GM23338 (cell line): ENCODE measurements at regions not wholly inside any gene's neighbourhood (a gene's known extent, or its start where the extent isn't known, plus 50 kb on each side); places are given as distances from the start of the nearest gene placed in this dataset.

Experiments
- ATAC-seq: fragments of 200-7000 bp; cut with Tn5 transposase; 3 replicates; pipeline ENCODE4 v1.9.1; 2020
- DNase-seq: peaks from one replicate; pipeline ENCODE4 v3.0.0-alpha.2; 2015; ENCODE audit warnings: low spot score
- H2AFZ ChIP-seq: fragments of 200-600 bp; sonication (generic); 2 replicates; pipeline ENCODE4 v1.8.0; 2016; ENCODE audit warnings: antibody characterized with exemption, mild to moderate bottlenecking, moderate library complexity
- H3F3A ChIP-seq: fragments of 200-600 bp; sonication (generic); replicated peaks from 2 replicates; pipeline ENCODE4 v1.8.0; 2017; ENCODE audit warnings: antibody characterized with exemption, mixed run types, low read depth
- H3K27ac ChIP-seq: fragments of 200-600 bp; sonication (generic); 2 replicates; pipeline ENCODE4 v1.6.1; 2016; ENCODE audit warnings: low read depth
- H3K27me3 ChIP-seq: fragments of 200-600 bp; sonication (generic); 2 replicates; pipeline ENCODE4 v1.8.0; 2016; ENCODE audit warnings: mild to moderate bottlenecking, mixed run types, moderate library complexity; ENCODE audit not compliant: insufficient read depth
- H3K36me3 ChIP-seq: fragments of 200-600 bp; sonication (generic); 2 replicates; pipeline ENCODE4 v1.8.0; 2016; ENCODE audit warnings: mild to moderate bottlenecking; ENCODE audit not compliant: insufficient read depth
- H3K4me1 ChIP-seq: fragments of 200-600 bp; sonication (generic); 2 replicates; pipeline ENCODE4 v1.8.0; 2016; ENCODE audit warnings: mild to moderate bottlenecking, moderate library complexity; ENCODE audit not compliant: insufficient read depth
- H3K4me2 ChIP-seq: fragments of 200-600 bp; sonication (generic); 2 replicates; pipeline ENCODE4 v1.7.1; 2017; ENCODE audit warnings: mixed run types
- H3K4me3 ChIP-seq: fragments of 200-600 bp; sonication (generic); 2 replicates; pipeline ENCODE4 v1.6.1; 2016; ENCODE audit warnings: mixed run types
- H3K79me2 ChIP-seq: fragments of 200-600 bp; sonication (generic); replicated peaks from 2 replicates; pipeline ENCODE4 v1.8.0; 2017; ENCODE audit warnings: mild to moderate bottlenecking; ENCODE audit not compliant: insufficient read depth
- H3K9me2 ChIP-seq: fragments of 200-600 bp; sonication (generic); 2 replicates; pipeline ENCODE4 v1.8.0; 2017; ENCODE audit not compliant: insufficient read depth
- H4K20me1 ChIP-seq: fragments of 200-600 bp; sonication (generic); replicated peaks from 2 replicates; pipeline ENCODE4 v1.8.0; 2017; ENCODE audit warnings: mild to moderate bottlenecking; ENCODE audit not compliant: insufficient read depth
- H3K27ac Mint-ChIP-seq: 2 replicates; pipeline ENCODE4 v1.8.0; 2020; ENCODE audit warnings: inconsistent platforms, mild to moderate bottlenecking, moderate library complexity, mixed read lengths
- H3K27me3 Mint-ChIP-seq: 3 replicates; pipeline ENCODE4 v1.8.0; 2022; ENCODE audit warnings: low read depth, mild to moderate bottlenecking, moderate library complexity, mixed read lengths, inconsistent platforms; ENCODE audit not compliant: insufficient read depth, poor library complexity
- H3K36me3 Mint-ChIP-seq: 3 replicates; pipeline ENCODE4 v1.8.0; 2021; ENCODE audit warnings: low read depth, mild to moderate bottlenecking, inconsistent platforms, moderate library complexity, mixed read lengths
- H3K4me1 Mint-ChIP-seq: 3 replicates; pipeline ENCODE4 v1.8.0; 2020; ENCODE audit warnings: mild to moderate bottlenecking, inconsistent platforms, mixed read lengths
- H3K4me3 Mint-ChIP-seq: 3 replicates; pipeline ENCODE4 v1.8.0; 2021; ENCODE audit warnings: moderate library complexity, mild to moderate bottlenecking, inconsistent platforms, mixed read lengths
- H3K9me3 Mint-ChIP-seq: 3 replicates; pipeline ENCODE4 v1.8.0; 2020; ENCODE audit warnings: moderate library complexity, mild to moderate bottlenecking, inconsistent platforms, mixed read lengths
- CREB1 ChIP-seq: fragments of 250-450 bp; sonication (Bioruptor Pico); IDR thresholded peaks from 2 replicates; pipeline ENCODE4 v1.5.0; 2020; ENCODE audit warnings: low read depth, mild to moderate bottlenecking, moderate library complexity
- EZH2 ChIP-seq: fragments of 200-600 bp; sonication (generic); IDR thresholded peaks from one replicate; pipeline ENCODE4 v1.8.0; 2017; ENCODE audit warnings: antibody characterized with exemption, mild to moderate bottlenecking, low read depth; ENCODE audit not compliant: unreplicated experiment
- EZH2phosphoT487 ChIP-seq: fragments of 200-600 bp; sonication (generic); IDR thresholded peaks from one replicate; pipeline ENCODE4 v1.8.1; 2018; ENCODE audit warnings: antibody characterized with exemption; ENCODE audit not compliant: unreplicated experiment
- JUNB ChIP-seq: IDR thresholded peaks from one replicate; pipeline ENCODE4 v1.6.1; 2016; ENCODE audit warnings: antibody characterized with exemption; ENCODE audit not compliant: unreplicated experiment
- NANOG ChIP-seq: IDR thresholded peaks from 2 replicates; pipeline ENCODE4 v1.6.1; 2016; ENCODE audit warnings: antibody characterized with exemption, borderline replicate concordance
- POLR2AphosphoS5 ChIP-seq: IDR thresholded peaks from 2 replicates; pipeline ENCODE4 v1.6.1; 2016; ENCODE audit warnings: antibody characterized with exemption, low read depth
- STAT1 ChIP-seq: IDR thresholded peaks from one replicate; pipeline ENCODE4 v1.6.1; 2016; ENCODE audit warnings: antibody characterized with exemption; ENCODE audit not compliant: unreplicated experiment
- ZNF114 ChIP-seq: fragments of 250-450 bp; sonication (Bioruptor Pico); IDR thresholded peaks from 2 replicates; pipeline ENCODE4 v1.5.0; 2020; ENCODE audit warnings: mild to moderate bottlenecking, moderate library complexity
- ZNF331 ChIP-seq: fragments of 250-450 bp; sonication (Bioruptor Pico); IDR thresholded peaks from 2 replicates; pipeline ENCODE4 v1.5.0; 2020; ENCODE audit warnings: low read depth, mild to moderate bottlenecking, moderate library complexity
- ZNF462 ChIP-seq: fragments of 250-450 bp; sonication (Bioruptor Pico); IDR thresholded peaks from 2 replicates; pipeline ENCODE4 v1.5.0; 2020; ENCODE audit warnings: mild to moderate bottlenecking, moderate library complexity
- TF ChIP-seq, protein P1 (sequence below): IDR thresholded peaks from 2 replicates; pipeline ENCODE4 v1.6.1; 2016; ENCODE audit warnings: antibody characterized with exemption
- TF ChIP-seq, protein P2 (sequence below): IDR thresholded peaks from one replicate; pipeline ENCODE4 v1.6.1; 2018; ENCODE audit warnings: antibody characterized with exemption; ENCODE audit not compliant: unreplicated experiment
- TF ChIP-seq, protein P3 (sequence below), 2 experiments: fragments of 200-600 bp in 1 of 2; sonication (generic) in 1 of 2; conservative IDR thresholded peaks; 2 replicates each; pipeline versions ENCODE4 v1.5.1 to v1.6.1; 2016 to 2017; ENCODE audit warnings: antibody characterized with exemption in 2 of 2, low read depth in 2 of 2, mild to moderate bottlenecking in 2 of 2, moderate library complexity in 1 of 2

- no peaks in the 10 kb centered on the region for H4K20me1 ChIP-seq
- H3K27ac ChIP-seq = no peak overlapping the region
- H3K27ac Mint-ChIP-seq = no peak overlapping the region; the same call in 1 of the 2 replicates
- no peak overlapping the region for H3K4me3 Mint-ChIP-seq
- H3K4me3 ChIP-seq = no peak overlapping the region
- ATAC-seq (no peak), DNase-seq (no peak)
- no peak for TF ChIP-seq STAT1
- no peak for TF ChIP-seq ZNF462
- TF ChIP-seq, protein P1, sequence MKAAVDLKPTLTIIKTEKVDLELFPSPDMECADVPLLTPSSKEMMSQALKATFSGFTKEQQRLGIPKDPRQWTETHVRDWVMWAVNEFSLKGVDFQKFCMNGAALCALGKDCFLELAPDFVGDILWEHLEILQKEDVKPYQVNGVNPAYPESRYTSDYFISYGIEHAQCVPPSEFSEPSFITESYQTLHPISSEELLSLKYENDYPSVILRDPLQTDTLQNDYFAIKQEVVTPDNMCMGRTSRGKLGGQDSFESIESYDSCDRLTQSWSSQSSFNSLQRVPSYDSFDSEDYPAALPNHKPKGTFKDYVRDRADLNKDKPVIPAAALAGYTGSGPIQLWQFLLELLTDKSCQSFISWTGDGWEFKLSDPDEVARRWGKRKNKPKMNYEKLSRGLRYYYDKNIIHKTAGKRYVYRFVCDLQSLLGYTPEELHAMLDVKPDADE = no peak
- TF ChIP-seq JUNB = no peak
- TF ChIP-seq NANOG = no peak
- TF ChIP-seq ZNF331 (CRISPR knock-in tag) = no peak
- TF ChIP-seq CREB1 (CRISPR knock-in tag) = no peak
- TF ChIP-seq EZH2 = no peak
- no peak for TF ChIP-seq POLR2AphosphoS5
- no peak for TF ChIP-seq EZH2phosphoT487
- no peak for TF ChIP-seq ZNF114 (CRISPR knock-in tag)
- TF ChIP-seq, protein P2, sequence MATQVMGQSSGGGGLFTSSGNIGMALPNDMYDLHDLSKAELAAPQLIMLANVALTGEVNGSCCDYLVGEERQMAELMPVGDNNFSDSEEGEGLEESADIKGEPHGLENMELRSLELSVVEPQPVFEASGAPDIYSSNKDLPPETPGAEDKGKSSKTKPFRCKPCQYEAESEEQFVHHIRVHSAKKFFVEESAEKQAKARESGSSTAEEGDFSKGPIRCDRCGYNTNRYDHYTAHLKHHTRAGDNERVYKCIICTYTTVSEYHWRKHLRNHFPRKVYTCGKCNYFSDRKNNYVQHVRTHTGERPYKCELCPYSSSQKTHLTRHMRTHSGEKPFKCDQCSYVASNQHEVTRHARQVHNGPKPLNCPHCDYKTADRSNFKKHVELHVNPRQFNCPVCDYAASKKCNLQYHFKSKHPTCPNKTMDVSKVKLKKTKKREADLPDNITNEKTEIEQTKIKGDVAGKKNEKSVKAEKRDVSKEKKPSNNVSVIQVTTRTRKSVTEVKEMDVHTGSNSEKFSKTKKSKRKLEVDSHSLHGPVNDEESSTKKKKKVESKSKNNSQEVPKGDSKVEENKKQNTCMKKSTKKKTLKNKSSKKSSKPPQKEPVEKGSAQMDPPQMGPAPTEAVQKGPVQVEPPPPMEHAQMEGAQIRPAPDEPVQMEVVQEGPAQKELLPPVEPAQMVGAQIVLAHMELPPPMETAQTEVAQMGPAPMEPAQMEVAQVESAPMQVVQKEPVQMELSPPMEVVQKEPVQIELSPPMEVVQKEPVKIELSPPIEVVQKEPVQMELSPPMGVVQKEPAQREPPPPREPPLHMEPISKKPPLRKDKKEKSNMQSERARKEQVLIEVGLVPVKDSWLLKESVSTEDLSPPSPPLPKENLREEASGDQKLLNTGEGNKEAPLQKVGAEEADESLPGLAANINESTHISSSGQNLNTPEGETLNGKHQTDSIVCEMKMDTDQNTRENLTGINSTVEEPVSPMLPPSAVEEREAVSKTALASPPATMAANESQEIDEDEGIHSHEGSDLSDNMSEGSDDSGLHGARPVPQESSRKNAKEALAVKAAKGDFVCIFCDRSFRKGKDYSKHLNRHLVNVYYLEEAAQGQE = no peak
- TF ChIP-seq, protein P3, sequence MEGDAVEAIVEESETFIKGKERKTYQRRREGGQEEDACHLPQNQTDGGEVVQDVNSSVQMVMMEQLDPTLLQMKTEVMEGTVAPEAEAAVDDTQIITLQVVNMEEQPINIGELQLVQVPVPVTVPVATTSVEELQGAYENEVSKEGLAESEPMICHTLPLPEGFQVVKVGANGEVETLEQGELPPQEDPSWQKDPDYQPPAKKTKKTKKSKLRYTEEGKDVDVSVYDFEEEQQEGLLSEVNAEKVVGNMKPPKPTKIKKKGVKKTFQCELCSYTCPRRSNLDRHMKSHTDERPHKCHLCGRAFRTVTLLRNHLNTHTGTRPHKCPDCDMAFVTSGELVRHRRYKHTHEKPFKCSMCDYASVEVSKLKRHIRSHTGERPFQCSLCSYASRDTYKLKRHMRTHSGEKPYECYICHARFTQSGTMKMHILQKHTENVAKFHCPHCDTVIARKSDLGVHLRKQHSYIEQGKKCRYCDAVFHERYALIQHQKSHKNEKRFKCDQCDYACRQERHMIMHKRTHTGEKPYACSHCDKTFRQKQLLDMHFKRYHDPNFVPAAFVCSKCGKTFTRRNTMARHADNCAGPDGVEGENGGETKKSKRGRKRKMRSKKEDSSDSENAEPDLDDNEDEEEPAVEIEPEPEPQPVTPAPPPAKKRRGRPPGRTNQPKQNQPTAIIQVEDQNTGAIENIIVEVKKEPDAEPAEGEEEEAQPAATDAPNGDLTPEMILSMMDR (conservative IDR thresholded peaks at IDR 0.05; ENCODE audit: low read depth in 2 of 2) = no peak
- peaks cover 8% of the 10 kb centered on the region for H3K27me3 Mint-ChIP-seq
- H3K4me1 Mint-ChIP-seq = peaks cover 34% of the 10 kb centered on the region
- no peaks in the 10 kb centered on the region for H3K27me3 ChIP-seq
- 0 out of 2 replicates have a peak, but pooled peaks cover 9% of the 10 kb centered on the region for H3K4me1 ChIP-seq
- H3K36me3 ChIP-seq = no peaks in the 10 kb centered on the region
- peaks cover under 1% of the 10 kb centered on the region; the same call in 1 of the 3 replicates for H3K9me3 Mint-ChIP-seq
- H3K79me2 ChIP-seq = no peaks in the 10 kb centered on the region
- H3F3A ChIP-seq = 0 out of 2 replicates have a peak, but pooled peaks cover 3% of the 10 kb centered on the region
- H2AFZ ChIP-seq = peak overlapping the region; percentile 7; the same call in 1 of the 2 replicates
- no peak overlapping the region for H3K4me2 ChIP-seq
- no peaks in the 10 kb centered on the region for H3K9me2 ChIP-seq
- H3K36me3 Mint-ChIP-seq = no peaks in the 10 kb centered on the region; the same call in 2 of the 3 replicates
Observed at GRCh38 chr18:76685860-76686259, 136.5 kb upstream of the ZNF236 start.
